ENCODE measurements at regions not wholly inside any gene's neighbourhood (a gene's known extent, or its start where the extent isn't known, plus 50 kb on each side); places are given as distances from the start of the nearest gene placed in this dataset.
A peak's percentile ranks its signal among the peaks of the same experiment; 100 is the strongest.

- peak overlapping the region in 2 of 6 donors; percentile 63 to 66 for H3K27ac Mint-ChIP-seq
- DNase-seq (no peak), ATAC-seq (ENCODE audit: low read depth in 2 of 2) (no peak)
- no peak overlapping the region for H3K4me3 Mint-ChIP-seq
- no peaks in the 10 kb centered on the region for H3K36me3 Mint-ChIP-seq
- peaks cover 17 to 34% (median 24%) of the 10 kb centered on the region in 3 donors for H3K4me1 Mint-ChIP-seq
- peaks cover 0 to 2% (median 0%) of the 10 kb centered on the region in 7 donors for H3K9me3 Mint-ChIP-seq
- no peaks in the 10 kb centered on the region for H3K27me3 Mint-ChIP-seq
Measured at GRCh38 chr5:56493308-56493707, 260.2 kb upstream of the ANKRD55 start.

- H3K9me3 Mint-ChIP-seq: peaks cover 0 to 4% (median 0%) of the 10 kb centered on the region in 7 donors
- no peaks in the 10 kb centered on the region for H3K27me3 Mint-ChIP-seq
- H3K27ac Mint-ChIP-seq: peak overlapping the region in 1 of 6 donors; percentile 28
- H3K4me1 Mint-ChIP-seq: peaks cover 17 to 34% (median 24%) of the 10 kb centered on the region in 3 donors
- DNase-seq (no peak), ATAC-seq (ENCODE audit: low read depth in 2 of 2) (no peak)
- no peaks in the 10 kb centered on the region for H3K36me3 Mint-ChIP-seq
- H3K4me3 Mint-ChIP-seq: no peak overlapping the region
Measured at GRCh38 chr5:56492812-56493211, 259.7 kb upstream of the ANKRD55 start.

DNA sequence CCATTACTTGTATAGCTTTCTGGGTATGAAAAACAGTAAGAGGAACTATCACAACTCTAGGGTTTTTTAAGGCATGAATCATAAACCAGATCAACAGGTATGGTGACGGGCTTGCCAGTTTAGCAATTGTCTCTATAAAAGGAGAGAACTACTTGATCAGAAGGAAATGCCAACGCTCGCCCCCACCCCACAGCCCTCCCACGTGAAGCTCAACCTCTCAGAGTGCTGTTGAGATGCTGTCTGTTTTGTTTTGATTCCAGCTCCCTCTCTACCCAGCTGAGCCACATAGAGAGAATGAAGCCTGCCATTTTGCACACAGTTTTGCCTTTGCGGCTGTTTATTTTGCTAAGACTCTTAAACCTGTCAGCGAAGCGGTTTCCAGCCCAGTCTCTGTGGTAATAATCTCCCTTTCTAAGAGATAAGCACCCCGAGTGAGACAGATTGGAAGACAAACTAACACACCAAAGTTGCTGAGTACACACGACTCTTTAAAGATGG is 257.9 kb upstream of the ANKRD55 start:
- H3K27me3 Mint-ChIP-seq: no peaks in the 10 kb centered on the region
- H3K27ac Mint-ChIP-seq: no peak overlapping the region
- H3K4me1 Mint-ChIP-seq: peaks cover 8 to 28% (median 12%) of the 10 kb centered on the region in 3 donors
- DNase-seq: no peak
- H3K4me3 Mint-ChIP-seq: no peak overlapping the region
- no peak for ATAC-seq (ENCODE audit: low read depth in 2 of 2)
- H3K36me3 Mint-ChIP-seq: peaks cover 0 to 7% of the 10 kb centered on the region in 2 donors
- H3K9me3 Mint-ChIP-seq: peaks cover 0 to 7% (median 4%) of the 10 kb centered on the region in 7 donors

- H3K27me3 Mint-ChIP-seq: no peaks in the 10 kb centered on the region
- H3K4me3 Mint-ChIP-seq: no peak overlapping the region
- peaks cover 0 to 7% (median 4%) of the 10 kb centered on the region in 7 donors for H3K9me3 Mint-ChIP-seq
- ATAC-seq (ENCODE audit: low read depth in 2 of 2) (no peak), DNase-seq (no peak)
- H3K27ac Mint-ChIP-seq: no peak overlapping the region
- H3K4me1 Mint-ChIP-seq: peaks cover 2 to 21% (median 6%) of the 10 kb centered on the region in 3 donors
- peaks cover 0 to 7% of the 10 kb centered on the region in 2 donors for H3K36me3 Mint-ChIP-seq
Measured at GRCh38 chr5:56489272-56489671, 256.1 kb upstream of the ANKRD55 start.

- DNase-seq: no peak
- H3K36me3 Mint-ChIP-seq: peaks cover 0 to 7% of the 10 kb centered on the region in 2 donors
- no peaks in the 10 kb centered on the region for H3K27me3 Mint-ChIP-seq
- H3K27ac Mint-ChIP-seq: no peak overlapping the region
- ATAC-seq (ENCODE audit: low read depth in 2 of 2): no peak
- H3K9me3 Mint-ChIP-seq: peaks cover 0 to 7% (median 4%) of the 10 kb centered on the region in 7 donors
- no peak overlapping the region for H3K4me3 Mint-ChIP-seq
- peaks cover 5 to 19% (median 16%) of the 10 kb centered on the region in 3 donors for H3K4me1 Mint-ChIP-seq
Measured at GRCh38 chr5:56487528-56488115, 254.5 kb upstream of the ANKRD55 start.

DNA sequence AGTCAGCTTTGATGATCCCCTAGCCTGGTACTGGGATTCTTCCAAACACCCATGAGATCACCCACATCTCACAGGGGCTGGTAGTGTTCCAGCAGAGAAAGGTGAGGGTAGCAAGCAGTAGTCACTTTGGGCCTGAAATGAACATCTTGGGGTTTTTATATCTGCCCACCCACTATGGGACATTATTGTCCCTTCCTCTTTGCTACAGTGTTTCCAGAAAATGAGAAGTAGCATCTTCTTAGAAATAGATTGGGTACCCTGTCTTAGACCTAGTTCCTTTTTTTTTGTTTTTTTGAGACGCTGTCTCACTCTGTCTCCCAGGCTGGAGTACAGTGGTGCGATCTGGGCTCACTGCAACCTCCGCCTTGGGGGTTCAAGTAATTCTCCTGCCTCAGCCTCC is 249.2 kb upstream of the ANKRD55 start:
- H3K4me3 Mint-ChIP-seq: peak overlapping the region; percentile 89 to 97 (median 95)
- H3K9me3 Mint-ChIP-seq: peaks cover 0 to 6% (median 4%) of the 10 kb centered on the region in 7 donors
- H3K27me3 Mint-ChIP-seq: no peaks in the 10 kb centered on the region
- ATAC-seq (ENCODE audit: low read depth in 2 of 2) (peak; percentile 75), DNase-seq (peak; percentile 74)
- peaks cover 33 to 53% (median 45%) of the 10 kb centered on the region in 3 donors for H3K4me1 Mint-ChIP-seq
- peaks cover 0 to 7% of the 10 kb centered on the region in 2 donors for H3K36me3 Mint-ChIP-seq
- peak overlapping the region; percentile 87 to 100 (median 98) for H3K27ac Mint-ChIP-seq

GRCh38 chr5:56481428-56482357 is 248.6 kb upstream of the ANKRD55 start:
- H3K27me3 Mint-ChIP-seq: no peaks in the 10 kb centered on the region
- peak overlapping the region; percentile 89 to 97 (median 95) for H3K4me3 Mint-ChIP-seq
- H3K36me3 Mint-ChIP-seq: peaks cover 0 to 4% of the 10 kb centered on the region in 2 donors
- H3K4me1 Mint-ChIP-seq: peaks cover 33 to 53% (median 45%) of the 10 kb centered on the region in 3 donors
- DNase-seq: no peak
- H3K9me3 Mint-ChIP-seq: peaks cover 0 to 3% (median 3%) of the 10 kb centered on the region in 7 donors
- H3K27ac Mint-ChIP-seq: peak overlapping the region; percentile 95 to 100 (median 98)
- peak; percentile 8 to 11 for ATAC-seq (ENCODE audit: low read depth in 2 of 2)

- H3K4me1 Mint-ChIP-seq: peaks cover 36 to 57% (median 48%) of the 10 kb centered on the region in 3 donors
- H3K9me3 Mint-ChIP-seq: peaks cover 0 to 1% (median 0%) of the 10 kb centered on the region in 7 donors
- peak overlapping the region; percentile 95 to 100 (median 98) for H3K27ac Mint-ChIP-seq
- peak overlapping the region; percentile 89 to 98 (median 96) for H3K4me3 Mint-ChIP-seq
- no peaks in the 10 kb centered on the region for H3K36me3 Mint-ChIP-seq
- DNase-seq: peak; percentile 73
- H3K27me3 Mint-ChIP-seq: no peaks in the 10 kb centered on the region
- peak; percentile 40 to 50 for ATAC-seq (ENCODE audit: low read depth in 2 of 2)
Measured at GRCh38 chr5:56480705-56481427, 247.7 kb upstream of the ANKRD55 start.

DNA sequence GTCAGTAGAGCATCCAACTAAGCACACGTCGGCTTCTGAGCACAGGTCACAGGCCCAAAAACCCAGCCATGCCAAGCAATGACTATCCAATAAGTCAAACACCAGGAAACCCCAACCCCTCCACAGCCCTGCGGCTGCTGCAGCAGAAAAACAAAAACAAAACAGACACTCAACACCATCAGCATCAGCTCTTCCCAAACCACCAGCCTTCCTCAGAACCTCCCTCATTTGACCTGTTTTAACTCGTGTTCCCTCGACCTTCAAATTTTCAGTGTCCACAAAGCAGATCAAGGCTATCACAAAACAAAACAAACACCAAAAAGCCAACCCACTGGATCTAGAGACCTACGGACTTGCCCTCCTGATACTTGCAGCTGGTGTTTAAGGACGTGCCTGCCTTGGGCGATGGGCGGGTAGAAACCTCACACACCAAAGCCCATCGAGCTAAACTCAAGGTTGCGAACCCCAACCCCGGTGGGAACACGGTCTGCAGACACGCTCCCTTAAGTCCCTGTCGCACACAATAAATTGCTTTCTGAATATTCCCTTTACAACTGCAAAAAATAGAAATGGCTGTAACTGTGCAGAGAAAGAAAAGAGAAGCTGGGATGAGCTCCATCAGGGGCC is 247.1 kb upstream of the ANKRD55 start:
- Mint-ChIP-seq H3K36me3 (no peaks in the 10 kb centered on the region), H3K27ac (peak overlapping the region; percentile 87 to 99 (median 95)), H3K9me3 (peaks cover 0 to 1% (median 0%) of the 10 kb centered on the region in 7 donors), H3K4me3 (peak overlapping the region; percentile 79 to 98 (median 91)), H3K27me3 (no peaks in the 10 kb centered on the region), H3K4me1 (peaks cover 37 to 59% (median 50%) of the 10 kb centered on the region in 3 donors)
- ATAC-seq (ENCODE audit: low read depth in 2 of 2) (peak; percentile 13 to 28), DNase-seq (peak; percentile 39)

GRCh38 chr5:56479696-56480077 is 246.6 kb upstream of the ANKRD55 start:
- peaks cover 0 to 1% (median 0%) of the 10 kb centered on the region in 7 donors for H3K9me3 Mint-ChIP-seq

DNA sequence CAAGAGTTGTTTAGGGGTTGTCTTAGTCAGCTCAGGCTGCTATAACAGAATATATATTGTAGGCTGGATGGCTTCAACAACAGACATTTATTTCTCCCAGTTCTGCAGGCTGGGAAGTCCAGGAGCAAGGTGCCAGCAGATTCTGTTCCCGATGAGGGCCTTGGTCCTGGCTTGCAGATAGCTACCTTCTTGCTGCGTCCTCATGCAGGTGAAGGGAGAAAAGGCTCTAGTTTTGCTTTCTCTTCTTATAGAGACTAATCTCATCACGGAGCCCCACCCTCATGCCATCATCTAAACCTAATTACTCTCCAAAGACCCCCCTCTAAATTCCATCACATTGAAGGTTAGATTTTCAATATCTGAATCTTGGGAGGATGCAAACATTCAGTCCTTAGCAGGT is 246.0 kb upstream of the ANKRD55 start:
- DNase-seq (no peak), ATAC-seq (ENCODE audit: low read depth in 2 of 2) (no peak)
- peaks cover 0 to under 1% (median 0%) of the 10 kb centered on the region in 7 donors for H3K9me3 Mint-ChIP-seq
- peaks cover 35 to 54% (median 49%) of the 10 kb centered on the region in 3 donors for H3K4me1 Mint-ChIP-seq
- peak overlapping the region; percentile 15 to 99 (median 94) for H3K27ac Mint-ChIP-seq
- H3K27me3 Mint-ChIP-seq: no peaks in the 10 kb centered on the region
- H3K4me3 Mint-ChIP-seq: peak overlapping the region in 7 of 8 donors; percentile 79 to 98 (median 90)
- no peaks in the 10 kb centered on the region for H3K36me3 Mint-ChIP-seq

More at GRCh38 chr5:56479696-56480077, 246.6 kb upstream of the ANKRD55 start:
- ATAC-seq (ENCODE audit: low read depth in 2 of 2) (peak; percentile 8 to 9), DNase-seq (peak; percentile 39)
- Mint-ChIP-seq H3K27me3 (no peaks in the 10 kb centered on the region), H3K27ac (peak overlapping the region; percentile 87 to 99 (median 95)), H3K36me3 (no peaks in the 10 kb centered on the region), H3K4me1 (peaks cover 37 to 59% (median 50%) of the 10 kb centered on the region in 3 donors), H3K4me3 (peak overlapping the region; percentile 79 to 98 (median 91))

DNA sequence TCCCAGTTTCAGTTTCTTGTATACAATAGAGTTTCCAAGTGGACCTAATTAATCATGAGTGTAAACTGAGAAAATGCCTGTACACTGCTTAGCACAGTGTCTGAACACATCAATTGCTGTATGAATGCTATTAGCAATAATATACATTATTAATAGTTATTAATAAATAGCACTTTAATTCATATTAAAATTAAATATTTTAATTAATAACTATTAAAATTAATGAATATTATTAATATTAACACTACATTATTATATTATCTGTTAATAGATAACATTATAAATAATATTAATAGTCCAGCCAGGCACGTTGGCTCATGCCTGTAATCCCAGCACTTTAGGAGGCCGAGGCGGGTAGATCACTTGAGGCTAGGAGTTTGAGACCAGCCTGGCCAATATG is 244.9 kb upstream of the ANKRD55 start:
- peaks cover 32 to 47% (median 45%) of the 10 kb centered on the region in 3 donors for H3K4me1 Mint-ChIP-seq
- H3K27me3 Mint-ChIP-seq: no peaks in the 10 kb centered on the region
- no peak overlapping the region for H3K27ac Mint-ChIP-seq
- H3K36me3 Mint-ChIP-seq: no peaks in the 10 kb centered on the region
- H3K9me3 Mint-ChIP-seq: no peaks in the 10 kb centered on the region
- no peak for DNase-seq
- ATAC-seq (ENCODE audit: low read depth in 2 of 2): no peak
- no peak overlapping the region for H3K4me3 Mint-ChIP-seq
